Tibial artery (tissue), 4 donors: ENCODE measurements at regions not wholly inside any gene's neighbourhood (a gene's known extent, or its start where the extent isn't known, plus 50 kb on each side); places are given as distances from the start of the nearest gene placed in this dataset.

ENCODE experiments used
- DNase-seq, 2 donors: peaks; one replicate each; pipeline ENCODE4 v3.0.0-alpha.2; 2019
- H3K27ac ChIP-seq, 2 donors: fragments of 200-600 bp; sonication (generic) in 1 of 2; 1 replicate in 1 of 2; 2 replicates in 1 of 2; pipeline ENCODE4 v1.5.1; 2018 to 2019; ENCODE audit warnings: mild to moderate bottlenecking in 1 of 2
- H3K27me3 ChIP-seq, 2 donors: fragments of 200-600 bp; sonication (generic) in 1 of 2; one replicate each; pipeline versions ENCODE4 v1.5.1 to v1.6.0; 2016 to 2019
- H3K36me3 ChIP-seq, 3 donors: fragments of 200-600 bp; sonication (generic) in 2 of 3; one replicate each; pipeline ENCODE4 v1.5.1; 2016 to 2019; ENCODE audit warnings: mild to moderate bottlenecking in 2 of 3
- H3K4me1 ChIP-seq, 4 donors: fragments of 200-600 bp; sonication (generic) in 2 of 4; 1 replicate in 3 of 4; 2 replicates in 1 of 4; pipeline ENCODE4 v1.5.1; 2016 to 2019
- H3K4me3 ChIP-seq, 2 donors: fragments of 200-600 bp; sonication (generic) in 1 of 2; 1 replicate in 1 of 2; 2 replicates in 1 of 2; pipeline ENCODE4 v1.5.1; 2018 to 2019; ENCODE audit warnings: mild to moderate bottlenecking in 2 of 2
- H3K9me3 ChIP-seq, 3 donors: fragments of 200-600 bp; sonication (generic) in 1 of 3; one replicate each; pipeline ENCODE4 v1.5.1; 2016 to 2019
- intact Hi-C: fragments of 100-400 bp; cut with DNase I; formaldehyde crosslinking; loops from one replicate; pipeline ENCODE4 v1.15.0; 2023; ENCODE audit warnings: low total_unique reads
- TF ChIP-seq, protein P1 (sequence below), 2 experiments: fragments of 200-600 bp in 1 of 2; fragments of 450-650 bp in 1 of 2; IDR thresholded peaks; one replicate each; pipeline ENCODE4 v1.5.1; 2017 to 2019; ENCODE audit warnings: antibody characterized with exemption in 2 of 2, mild to moderate bottlenecking in 1 of 2, moderate library complexity in 1 of 2

DNA sequence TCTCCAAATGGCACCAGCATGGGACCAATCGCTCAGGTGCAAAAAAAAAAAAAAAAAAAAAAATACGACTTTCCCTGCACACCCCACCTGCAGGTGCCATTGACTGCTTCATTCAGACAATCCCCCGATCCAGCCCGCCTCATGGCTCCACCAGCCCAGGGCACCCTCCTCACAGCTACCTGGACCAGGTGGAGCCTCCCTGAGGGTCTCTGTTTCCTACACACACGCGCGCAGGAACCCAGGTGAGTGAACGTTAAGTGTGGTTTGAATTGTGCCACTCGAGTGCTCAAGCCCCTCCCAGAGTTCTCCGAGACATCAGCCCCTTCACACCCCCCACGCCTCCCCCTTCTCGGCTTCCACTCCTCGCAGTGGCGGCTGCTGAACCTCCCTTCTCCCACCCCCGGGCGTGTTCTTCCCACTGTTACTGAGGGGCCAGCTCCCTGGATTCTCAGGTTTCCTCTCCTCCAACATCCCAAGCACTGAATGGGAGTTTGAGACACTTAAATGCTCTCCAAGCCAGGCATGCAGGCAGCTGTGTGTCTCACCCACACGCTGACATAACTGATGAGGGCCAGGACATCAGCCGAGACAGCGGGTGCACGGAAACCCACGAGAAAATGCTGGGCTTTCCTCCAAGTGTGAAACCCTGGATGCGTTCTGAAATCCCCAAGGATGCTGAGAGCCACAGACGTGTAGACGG is 88.8 kb upstream of the SNTG2 start:
- no peak for DNase-seq
- Histone ChIP-seq H3K4me3 (no peak overlapping the region), H3K36me3 (no peaks in the 10 kb centered on the region), H3K9me3 (no peaks in the 10 kb centered on the region), H3K27me3 (peaks cover 0 to 37% of the 10 kb centered on the region in 2 donors), H3K27ac (no peak overlapping the region), H3K4me1 (no peaks in the 10 kb centered on the region)
- TF ChIP-seq, protein P1, sequence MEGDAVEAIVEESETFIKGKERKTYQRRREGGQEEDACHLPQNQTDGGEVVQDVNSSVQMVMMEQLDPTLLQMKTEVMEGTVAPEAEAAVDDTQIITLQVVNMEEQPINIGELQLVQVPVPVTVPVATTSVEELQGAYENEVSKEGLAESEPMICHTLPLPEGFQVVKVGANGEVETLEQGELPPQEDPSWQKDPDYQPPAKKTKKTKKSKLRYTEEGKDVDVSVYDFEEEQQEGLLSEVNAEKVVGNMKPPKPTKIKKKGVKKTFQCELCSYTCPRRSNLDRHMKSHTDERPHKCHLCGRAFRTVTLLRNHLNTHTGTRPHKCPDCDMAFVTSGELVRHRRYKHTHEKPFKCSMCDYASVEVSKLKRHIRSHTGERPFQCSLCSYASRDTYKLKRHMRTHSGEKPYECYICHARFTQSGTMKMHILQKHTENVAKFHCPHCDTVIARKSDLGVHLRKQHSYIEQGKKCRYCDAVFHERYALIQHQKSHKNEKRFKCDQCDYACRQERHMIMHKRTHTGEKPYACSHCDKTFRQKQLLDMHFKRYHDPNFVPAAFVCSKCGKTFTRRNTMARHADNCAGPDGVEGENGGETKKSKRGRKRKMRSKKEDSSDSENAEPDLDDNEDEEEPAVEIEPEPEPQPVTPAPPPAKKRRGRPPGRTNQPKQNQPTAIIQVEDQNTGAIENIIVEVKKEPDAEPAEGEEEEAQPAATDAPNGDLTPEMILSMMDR (IDR thresholded peaks at IDR 0.05), result no peak
- intact Hi-C loops, result no loop called here

- Histone ChIP-seq H3K4me1 (no peaks in the 10 kb centered on the region), H3K27me3 (peaks cover 0 to 28% of the 10 kb centered on the region in 2 donors), H3K9me3 (no peaks in the 10 kb centered on the region), H3K27ac (no peak overlapping the region), H3K36me3 (no peaks in the 10 kb centered on the region), H3K4me3 (no peak overlapping the region)
- DNase-seq, result no peak
- TF ChIP-seq, protein P1 (IDR thresholded peaks at IDR 0.05), result no peak
- intact Hi-C loops, result no loop called here
Observed at GRCh38 chr2:860259-860855, 90.3 kb upstream of the SNTG2 start.

GRCh38 chr2:858646-859045 is 92.0 kb upstream of the SNTG2 start:
- no peak for DNase-seq
- no peaks in the 10 kb centered on the region for H3K36me3 ChIP-seq
- H3K27ac ChIP-seq, result no peak overlapping the region
- H3K4me1 ChIP-seq, result no peaks in the 10 kb centered on the region
- TF ChIP-seq, protein P1 (IDR thresholded peaks at IDR 0.05), result no peak
- no peaks in the 10 kb centered on the region for H3K9me3 ChIP-seq
- H3K4me3 ChIP-seq, result no peak overlapping the region
- intact Hi-C loops, result loop anchor here (10.0 kb wide), 1 partner anchor 686 kb away; no protein-coding TSS in a partner anchor
- peaks cover 0 to 19% of the 10 kb centered on the region in 2 donors for H3K27me3 ChIP-seq

DNA sequence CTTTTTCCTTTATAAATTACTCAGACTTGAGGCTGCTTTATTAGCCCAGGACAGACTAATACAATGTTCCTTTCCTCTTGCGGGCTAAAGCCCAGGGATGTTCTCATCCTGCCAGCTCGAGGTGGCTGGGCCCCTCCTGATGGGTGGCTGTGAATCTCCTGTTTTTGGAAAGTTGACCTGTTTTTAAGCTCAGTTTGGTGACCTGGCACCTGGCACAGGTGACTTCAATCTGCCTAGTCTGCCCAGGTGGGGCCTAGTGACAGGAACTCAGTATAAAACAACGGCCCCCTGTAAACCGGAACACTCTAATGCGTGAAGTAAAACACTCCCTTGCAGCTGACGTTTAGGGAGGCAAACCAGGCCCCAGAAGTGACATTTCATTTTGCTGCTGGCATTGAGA is 92.7 kb upstream of the SNTG2 start:
- intact Hi-C loops, result loop anchor here (10.0 kb wide), 1 partner anchor 687 kb away; no protein-coding TSS in a partner anchor
- DNase-seq, result no peak

DNA sequence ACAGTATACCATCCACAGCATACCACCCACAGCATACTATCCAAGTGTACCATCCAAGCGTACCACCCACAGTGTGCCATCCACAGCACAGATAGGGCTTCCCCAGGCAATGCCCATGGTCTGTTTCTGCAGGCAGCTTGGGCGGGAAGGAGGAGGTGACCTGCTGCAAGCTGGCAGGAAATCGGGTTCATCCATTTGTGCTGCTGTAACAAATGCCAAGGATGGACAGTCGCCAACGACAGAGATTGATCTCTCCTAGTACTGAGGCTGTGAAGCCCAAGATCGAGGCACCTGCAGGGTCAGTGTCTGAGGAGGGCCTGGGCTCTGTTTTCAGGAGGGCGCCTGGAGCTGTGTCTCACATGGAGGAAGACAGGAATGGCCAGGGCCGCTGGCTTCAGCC is 93.6 kb upstream of the SNTG2 start:
- no peak for DNase-seq
- no peaks in the 10 kb centered on the region for H3K4me1 ChIP-seq
- intact Hi-C loops, result loop anchor here (10.0 kb wide), 1 partner anchor 688 kb away; no protein-coding TSS in a partner anchor
- H3K27me3 ChIP-seq, result peaks cover 0 to 5% of the 10 kb centered on the region in 2 donors
- H3K9me3 ChIP-seq, result no peaks in the 10 kb centered on the region
- H3K4me3 ChIP-seq, result no peak overlapping the region
- no peak overlapping the region for H3K27ac ChIP-seq
- H3K36me3 ChIP-seq, result no peaks in the 10 kb centered on the region
- TF ChIP-seq, protein P1 (IDR thresholded peaks at IDR 0.05), result no peak

More for the DNA sequence above, 92.7 kb upstream of the SNTG2 start:
- TF ChIP-seq, protein P1 (IDR thresholded peaks at IDR 0.05), result no peak
- H3K4me3 ChIP-seq, result no peak overlapping the region
- no peaks in the 10 kb centered on the region for H3K9me3 ChIP-seq
- no peaks in the 10 kb centered on the region for H3K36me3 ChIP-seq
- peaks cover 0 to 14% of the 10 kb centered on the region in 2 donors for H3K27me3 ChIP-seq
- H3K27ac ChIP-seq, result no peak overlapping the region
- no peaks in the 10 kb centered on the region for H3K4me1 ChIP-seq
